NCI-H2196 treated with DMSO at 0.1 percent for 48 hours (cell line): ENCODE measurements at regions not wholly inside any gene's neighbourhood (a gene's known extent, or its start where the extent isn't known, plus 50 kb on each side); places are given as distances from the start of the nearest gene placed in this dataset.

ENCODE experiments used
- DNase-seq: peaks from one replicate; lab custom pipeline; 2025; ENCODE audit not compliant: unreplicated experiment; lab: John Stamatoyannopoulos, UW

DNA sequence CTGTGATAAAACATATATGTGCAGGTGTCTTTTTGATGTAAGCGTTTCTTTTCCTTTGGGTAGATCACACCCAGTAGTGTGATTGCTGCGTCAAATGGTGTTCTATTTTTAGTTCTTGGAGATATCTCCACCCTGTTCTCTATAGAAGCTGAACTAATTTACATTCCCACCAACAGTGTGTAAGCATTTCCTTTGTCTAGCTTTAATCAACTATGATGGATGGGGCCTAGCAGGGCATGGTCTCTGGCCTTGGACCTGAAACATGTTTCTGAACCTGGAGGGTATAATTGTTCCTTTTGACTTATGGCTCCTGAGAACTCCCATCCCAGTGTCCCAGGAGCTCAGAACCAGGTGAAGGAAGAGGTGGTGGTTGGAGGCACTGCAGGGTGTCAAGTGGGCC lies 93.9 kb downstream of the HAPSTR1 start:
- no peak for DNase-seq

DNA sequence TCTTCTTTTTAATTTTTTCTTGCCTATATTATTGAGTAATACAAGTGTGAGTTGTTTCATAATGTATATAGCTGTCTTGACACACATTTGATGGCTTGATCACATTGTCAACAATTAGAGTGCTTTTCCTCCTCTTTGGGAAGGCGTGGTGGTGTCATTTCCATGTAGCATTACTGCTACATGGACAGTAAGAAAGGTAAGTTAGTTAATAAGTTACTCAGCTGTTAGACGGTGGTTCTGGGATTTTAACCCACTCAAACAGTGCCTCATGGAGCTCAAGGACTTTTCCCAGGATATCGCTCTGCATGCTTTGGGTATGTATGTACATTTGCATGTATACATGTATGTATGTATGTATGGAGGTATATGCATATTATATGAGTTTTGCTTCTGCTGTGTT lies 94.6 kb downstream of the HAPSTR1 start:
- no peak for DNase-seq

DNA sequence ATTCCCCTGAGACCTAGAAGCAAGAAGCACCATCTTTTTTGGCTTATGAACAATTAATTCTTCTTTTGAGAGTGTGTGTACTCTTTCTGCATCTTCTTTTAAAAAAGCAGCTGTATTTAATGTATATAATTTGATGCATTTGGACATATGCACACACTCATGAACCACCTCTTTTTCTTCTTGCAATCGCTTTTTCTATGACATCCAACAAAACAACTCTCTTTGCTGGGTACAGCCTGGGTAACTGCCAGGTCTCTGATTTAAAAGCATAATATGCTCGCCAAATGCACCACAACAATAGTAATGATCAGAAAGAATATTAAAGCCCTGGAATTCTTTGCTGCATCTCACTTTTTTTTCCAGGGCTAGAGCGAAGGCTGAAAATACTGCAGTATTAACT lies 97.3 kb downstream of the HAPSTR1 start:
- DNase-seq = no peak

DNA sequence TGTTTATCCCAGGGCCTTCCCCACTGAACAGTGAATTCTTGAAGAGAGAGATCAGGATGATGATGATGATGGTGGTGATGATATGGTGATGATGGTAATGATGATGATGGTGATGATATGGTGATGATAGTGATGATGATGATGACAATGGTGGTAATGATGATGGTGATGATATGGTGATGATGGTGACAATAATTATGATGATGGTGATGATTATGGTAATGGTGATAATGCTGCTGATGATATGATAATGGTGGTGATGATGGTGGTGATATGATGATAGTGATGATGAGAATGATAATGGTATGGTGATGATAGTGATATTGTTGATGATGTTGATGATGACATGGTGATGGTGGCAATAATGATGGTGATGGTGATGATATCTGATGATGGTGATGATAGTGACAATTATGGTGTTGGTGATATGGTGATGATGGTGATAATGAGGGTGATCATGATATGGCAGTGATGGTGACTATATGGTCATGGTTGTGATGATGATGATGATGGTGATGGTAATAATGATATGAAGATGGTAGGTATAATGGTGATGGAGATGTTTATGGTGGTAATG lies 99.9 kb downstream of the HAPSTR1 start:
- DNase-seq = no peak

DNA sequence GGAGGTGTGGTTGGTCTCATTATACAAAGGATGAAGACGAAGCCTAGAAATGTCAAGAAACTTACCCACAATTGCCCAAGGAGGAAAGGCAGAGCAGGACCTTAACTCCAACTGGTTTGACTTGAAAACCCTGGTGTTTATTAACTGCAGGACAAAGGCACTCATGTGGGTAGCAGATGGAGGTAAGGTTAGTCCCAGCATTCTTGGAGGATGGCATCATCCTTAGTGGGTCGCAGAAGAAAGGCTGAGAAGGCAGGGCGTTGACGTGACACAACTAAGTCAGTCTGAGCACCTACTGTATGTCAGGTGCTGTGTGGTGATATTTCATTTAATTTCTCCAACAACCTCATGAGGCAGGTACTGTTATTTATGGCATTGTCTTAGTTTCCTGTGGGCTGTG lies 101.3 kb downstream of the HAPSTR1 start:
- no peak for DNase-seq

DNA sequence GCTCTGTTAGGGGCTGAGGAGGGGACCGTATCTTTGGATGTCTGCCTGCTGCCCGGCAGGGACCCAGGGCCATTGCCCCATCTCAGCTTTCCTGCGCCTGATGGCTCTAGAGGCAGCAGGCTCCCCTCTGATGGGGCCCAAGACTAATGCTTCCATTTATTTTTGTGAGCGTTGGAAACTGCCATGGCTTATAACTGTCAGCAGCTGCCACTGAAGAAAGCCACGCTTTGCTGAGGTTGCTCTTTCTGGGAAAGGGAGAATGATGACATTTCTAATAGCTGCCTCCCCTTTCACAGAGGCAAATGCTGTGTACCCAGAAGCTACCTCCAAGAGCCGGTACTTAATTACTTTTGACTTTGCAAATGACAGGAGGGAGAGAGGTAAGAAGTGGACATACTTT lies 103.8 kb downstream of the HAPSTR1 start:
- no peak for DNase-seq

DNA sequence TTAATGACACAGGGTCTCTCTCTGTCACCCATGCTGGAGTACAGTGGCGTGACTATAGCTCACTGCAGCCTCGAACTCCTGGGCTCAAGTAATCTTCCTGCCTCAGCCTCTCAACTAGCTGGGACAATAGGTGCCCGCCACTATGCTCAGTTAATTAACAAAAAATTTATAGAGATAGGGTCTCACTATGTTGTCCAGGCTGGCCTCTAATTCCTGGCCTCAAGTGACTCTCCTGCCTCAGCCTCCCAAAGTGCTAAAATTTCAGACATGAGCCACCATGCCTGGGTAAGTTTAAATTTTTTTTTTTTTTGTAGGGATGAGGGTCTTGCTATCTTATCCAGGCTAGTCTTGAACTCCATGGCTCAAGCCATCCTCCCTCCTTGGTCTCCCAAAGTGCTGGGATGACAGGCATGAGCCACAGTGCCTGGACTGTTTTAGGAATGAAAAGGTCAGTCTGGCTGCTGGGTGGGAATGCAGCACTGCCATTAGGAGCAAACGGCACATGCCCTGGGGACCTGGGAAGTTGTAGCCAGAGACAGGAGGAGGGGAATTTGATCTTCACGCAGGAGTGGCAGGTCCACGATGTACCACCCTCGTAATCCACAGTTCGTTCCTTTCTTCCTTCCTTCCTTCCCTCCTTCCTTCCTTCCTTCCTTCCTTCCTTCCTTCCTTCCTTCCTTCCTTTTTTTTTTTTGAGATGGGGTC lies 106.7 kb downstream of the HAPSTR1 start:
- DNase-seq = no peak

DNA sequence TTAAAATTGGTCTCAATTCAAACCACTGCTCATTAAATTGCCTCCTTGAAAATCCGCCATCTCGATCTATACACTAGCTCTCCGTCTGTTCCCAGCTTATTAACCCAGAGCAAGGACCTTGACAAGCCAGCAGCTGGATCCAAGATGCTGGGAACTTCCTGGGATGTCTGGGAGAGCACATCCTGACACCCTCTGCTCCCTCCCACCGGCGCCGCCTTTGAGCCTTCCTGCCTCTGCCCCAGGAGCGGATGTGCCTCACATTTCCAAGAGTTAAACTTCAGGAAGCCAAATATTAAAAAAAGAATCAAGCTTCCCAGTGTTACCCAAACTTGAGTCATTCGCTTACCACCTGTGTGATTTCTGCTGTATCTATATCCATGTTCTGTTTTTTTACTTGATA lies 107.9 kb downstream of the HAPSTR1 start:
- DNase-seq = no peak

DNA sequence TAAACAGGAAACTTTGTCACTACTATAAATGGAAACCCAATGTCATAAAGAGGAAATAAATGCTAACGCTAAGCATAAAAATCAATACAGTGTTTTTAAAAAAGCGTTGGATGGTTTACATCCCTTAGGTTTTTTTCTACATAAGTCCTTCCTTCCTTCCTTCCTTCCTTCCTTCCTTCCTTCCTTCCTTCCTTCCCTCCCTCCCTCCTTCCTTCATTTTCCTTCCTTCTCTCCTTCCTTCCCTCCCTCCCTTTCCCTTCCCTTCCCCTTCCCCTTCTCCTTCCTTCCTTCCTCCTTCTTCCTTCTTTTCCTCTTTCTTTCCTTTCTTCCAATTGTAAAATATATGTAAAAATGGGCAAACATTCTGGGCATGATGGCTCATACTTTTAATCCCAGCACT lies 108.3 kb downstream of the HAPSTR1 start:
- no peak for DNase-seq

DNA sequence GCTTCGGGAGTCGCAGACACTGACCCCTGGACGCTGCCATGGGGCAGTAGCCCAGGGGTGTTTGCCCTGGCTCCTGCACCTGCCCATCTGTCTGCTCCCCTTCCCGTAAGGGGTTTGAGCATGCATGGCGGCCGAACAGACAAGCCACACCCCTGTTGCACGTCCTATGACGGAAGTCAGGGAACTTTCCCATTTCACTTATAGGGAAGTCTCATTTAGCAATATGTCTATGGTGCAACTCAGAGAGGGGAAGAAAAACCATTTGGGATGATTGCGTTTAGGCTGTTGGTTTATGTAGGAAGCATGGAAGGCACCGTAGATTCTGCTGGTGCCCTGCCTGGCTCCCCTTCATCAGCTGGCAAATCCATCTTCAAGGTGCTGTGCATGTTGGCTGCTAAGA lies 112.5 kb downstream of the HAPSTR1 start:
- DNase-seq = no peak

DNA sequence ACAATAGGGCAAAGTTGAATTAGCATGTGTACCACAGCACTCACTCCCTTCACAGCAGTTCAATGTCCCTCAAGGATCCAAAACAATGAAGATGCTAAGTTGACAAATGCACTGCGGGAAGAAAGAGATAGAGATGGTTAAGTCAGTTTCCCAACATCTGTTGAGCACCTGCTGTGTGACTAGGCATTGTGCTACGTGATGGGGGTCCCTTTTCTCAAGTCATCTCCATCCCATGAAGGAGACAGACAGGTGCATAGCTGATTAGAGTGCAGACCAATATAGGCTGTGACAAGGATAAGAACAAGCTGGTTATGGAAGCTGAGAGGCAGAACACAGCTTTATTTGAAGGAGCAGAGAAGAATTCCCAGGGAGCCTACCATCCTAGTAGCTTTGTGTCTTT lies 114.2 kb downstream of the HAPSTR1 start:
- DNase-seq = no peak

DNA sequence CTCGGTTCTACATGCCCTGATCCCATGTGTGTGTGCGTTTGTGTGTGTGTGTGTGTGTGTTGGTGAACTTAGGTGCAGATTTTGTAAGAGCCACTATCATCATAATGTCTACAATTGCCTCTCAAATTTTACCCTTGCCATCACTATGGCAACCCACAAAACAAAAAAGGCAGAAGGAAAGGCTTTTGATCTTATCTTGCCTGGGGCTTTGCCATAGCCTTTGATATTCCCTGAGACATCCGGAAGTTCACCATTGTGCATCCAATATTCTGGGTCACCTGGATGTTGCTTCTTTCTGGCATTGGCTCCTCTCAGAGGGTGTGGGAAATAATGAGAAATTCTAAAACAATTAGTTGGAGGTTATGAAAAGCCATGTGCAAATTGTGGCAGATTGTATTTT lies 114.7 kb downstream of the HAPSTR1 start:
- DNase-seq = no peak

DNA sequence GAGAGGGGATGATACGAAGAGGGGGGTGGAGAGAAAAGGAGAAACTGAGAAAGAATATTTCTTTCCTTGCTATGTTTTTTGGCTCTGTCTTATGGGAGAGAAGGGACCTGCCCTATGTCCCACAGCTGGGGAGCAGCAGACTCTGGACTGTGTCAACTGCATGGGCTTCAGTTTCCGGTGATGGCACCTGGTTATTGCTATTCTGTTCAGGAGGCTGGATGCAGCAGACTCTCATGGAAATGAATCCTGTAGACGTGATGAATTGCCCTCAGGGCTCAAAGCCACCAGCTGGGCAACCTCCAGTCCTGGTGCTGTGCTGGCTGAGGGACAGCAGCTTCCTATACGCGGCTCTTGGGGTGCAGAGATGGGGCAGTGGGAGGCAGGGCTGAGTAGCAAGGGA lies 121.2 kb downstream of the HAPSTR1 start:
- no peak for DNase-seq

DNA sequence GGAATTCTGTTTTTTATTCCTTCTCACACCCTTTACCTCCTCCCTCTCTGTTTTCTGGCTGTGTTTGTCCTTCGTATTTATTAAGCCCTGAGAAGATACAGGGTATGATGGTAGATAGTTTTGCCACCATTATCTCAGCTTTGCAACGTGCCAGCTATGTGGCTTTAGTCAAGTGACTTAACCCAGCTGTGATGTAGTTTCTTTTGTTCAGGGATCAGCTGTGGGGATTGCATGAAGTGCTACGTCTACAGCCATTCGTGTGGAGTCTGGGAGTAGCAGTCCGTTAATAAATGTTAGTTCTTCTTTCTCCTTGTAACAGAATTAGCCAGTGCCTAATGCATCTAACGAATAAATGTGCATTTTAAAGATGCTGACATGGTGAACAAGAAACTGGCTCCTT lies 128.4 kb downstream of the HAPSTR1 start:
- no peak for DNase-seq

DNA sequence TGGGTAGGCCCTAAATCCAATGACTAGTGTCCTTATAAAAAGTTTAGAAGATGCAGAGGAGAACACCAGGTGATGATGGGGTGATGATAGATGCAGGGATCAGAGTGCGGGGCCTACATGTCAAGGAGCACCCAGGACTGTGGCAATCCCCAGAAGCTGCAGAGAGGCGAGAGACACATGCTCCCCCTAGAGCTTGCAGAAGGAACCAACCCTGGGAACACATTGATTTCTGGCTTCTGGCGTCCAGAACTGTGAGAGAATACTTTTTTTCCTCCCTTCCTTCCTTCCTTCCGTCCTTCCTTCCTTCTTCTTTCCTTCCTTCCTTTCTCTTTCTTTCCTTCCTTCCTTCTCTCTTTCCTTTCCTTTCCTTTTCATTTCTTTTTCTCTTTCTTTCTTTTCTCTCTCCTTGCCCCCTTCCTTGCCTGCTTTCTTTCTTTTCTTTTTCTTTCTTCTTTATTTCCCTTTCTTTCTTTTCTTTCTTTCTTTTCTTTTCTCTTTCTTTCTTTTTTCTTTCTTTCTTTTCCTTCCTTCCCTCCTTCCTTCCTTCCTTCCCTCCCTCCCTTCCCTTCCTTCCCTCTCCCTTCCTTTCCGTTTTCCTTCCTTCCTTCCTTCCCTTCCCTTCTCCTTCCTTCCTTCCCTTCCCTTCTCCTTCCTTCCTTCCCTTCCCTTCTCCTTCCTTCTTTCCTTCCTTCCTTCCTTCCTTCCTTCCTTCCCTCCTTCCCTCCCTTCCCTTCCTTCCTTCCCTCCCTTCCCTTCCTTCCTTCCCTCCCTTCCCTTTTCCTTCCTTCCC lies 134.3 kb downstream of the HAPSTR1 start:
- DNase-seq = no peak

DNA sequence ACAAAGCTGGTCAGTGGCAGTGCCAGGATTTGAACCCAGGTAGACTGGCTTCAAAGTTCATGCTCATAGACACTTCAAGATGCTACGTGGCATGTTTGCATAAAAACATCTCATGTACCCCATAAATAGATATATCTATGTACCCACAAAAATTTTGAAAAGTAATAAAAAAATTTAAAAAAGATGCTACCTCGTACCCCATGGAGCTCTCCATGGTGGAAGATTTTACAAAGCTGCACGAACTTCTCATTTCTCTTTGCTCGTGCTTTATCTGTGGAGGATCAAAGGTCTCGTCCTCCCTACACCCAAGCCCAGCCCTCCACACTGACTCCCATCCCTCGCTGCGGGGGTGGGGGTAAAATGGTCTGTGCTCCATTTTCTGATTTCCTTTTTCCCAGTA lies 135.5 kb downstream of the HAPSTR1 start:
- DNase-seq = no peak

DNA sequence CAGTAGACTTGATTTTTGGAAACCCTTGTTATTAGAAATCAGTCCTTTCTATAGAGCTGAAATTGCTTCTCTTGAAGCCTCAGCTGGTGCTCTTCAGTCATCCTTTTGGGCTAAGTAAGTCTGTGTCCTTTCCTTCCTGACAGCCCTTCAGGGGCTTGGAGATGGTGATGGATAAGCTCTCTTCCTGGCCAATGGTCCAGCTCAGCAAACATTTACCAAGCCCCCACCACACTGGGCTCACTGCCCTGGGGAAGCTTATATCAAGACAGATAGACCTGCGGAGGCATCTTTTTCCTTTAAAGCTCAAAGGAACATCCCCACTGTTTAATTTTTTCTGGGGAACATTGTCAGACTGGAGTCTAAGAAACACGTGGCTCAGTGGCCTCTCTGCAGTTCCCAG lies 139.6 kb downstream of the HAPSTR1 start:
- no peak for DNase-seq

DNA sequence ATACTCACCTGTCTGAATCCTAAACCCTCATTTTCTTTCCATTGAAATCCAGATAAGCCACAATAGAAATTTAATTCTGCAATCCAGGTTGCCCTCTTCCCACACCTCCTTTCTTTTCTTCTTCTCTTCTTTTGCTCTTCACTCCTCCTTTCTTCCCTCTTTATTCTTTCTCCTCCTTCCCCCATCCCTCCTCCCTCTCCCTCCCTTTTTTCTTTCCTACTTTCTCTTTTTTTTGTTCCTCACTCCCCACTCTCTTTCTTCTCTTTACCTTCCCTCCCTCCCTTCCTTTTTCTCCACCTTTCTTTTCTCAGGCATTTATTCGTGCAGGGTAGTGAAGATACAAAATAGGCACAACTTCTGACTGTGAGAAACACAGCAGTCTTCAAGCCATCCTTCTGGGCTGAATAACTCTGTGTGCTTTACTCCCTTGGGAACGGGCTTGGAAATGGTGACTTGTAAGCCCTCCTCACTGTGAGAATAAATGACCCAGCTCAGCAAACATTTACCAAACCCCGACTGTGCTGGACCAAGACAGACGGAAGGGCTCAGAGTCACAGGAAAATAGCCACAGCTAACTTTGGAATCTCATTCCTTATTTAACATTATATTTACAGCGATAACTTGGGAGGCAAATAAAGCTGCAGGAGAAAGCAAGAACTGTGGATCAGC lies 140.8 kb downstream of the HAPSTR1 start:
- DNase-seq = no peak

DNA sequence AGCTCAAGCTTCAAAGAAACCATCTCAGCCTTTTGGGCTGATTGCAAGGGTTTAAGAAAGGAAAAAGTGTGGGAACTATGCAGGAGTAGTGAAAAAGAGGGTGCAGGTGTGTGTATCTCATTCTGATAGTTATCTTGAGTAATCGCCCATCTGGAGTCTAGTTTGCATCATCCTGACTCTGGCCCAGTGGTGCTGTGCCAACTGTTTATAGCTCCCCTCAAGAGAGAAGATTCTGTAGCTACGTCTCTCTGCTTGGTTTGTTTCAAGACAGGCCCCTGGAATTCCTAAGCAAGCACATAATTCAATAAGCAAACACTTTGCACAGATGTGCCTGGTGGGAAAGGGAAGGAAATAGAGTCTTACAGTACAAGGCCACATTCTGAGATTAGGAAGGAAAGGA lies 144.4 kb downstream of the HAPSTR1 start:
- DNase-seq = no peak

DNA sequence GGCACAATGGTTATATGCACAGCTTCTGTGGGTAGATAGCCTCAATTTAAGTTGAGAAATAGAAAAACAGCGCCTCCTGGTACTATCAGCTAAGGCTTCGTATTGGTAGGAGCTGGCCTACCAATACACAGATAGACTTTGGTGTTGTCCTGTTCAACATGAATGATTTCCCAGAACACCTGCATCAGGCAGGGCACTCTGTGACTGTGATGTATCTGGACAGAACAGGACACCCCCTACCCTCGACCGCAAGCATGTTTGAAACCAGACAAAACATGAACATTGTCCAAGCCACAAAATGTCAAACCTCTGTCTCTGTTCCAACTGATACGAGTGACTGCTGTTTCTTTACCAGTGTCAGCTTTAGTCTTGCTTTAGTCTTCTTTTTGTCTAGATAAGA lies 144.9 kb downstream of the HAPSTR1 start:
- no peak for DNase-seq

DNA sequence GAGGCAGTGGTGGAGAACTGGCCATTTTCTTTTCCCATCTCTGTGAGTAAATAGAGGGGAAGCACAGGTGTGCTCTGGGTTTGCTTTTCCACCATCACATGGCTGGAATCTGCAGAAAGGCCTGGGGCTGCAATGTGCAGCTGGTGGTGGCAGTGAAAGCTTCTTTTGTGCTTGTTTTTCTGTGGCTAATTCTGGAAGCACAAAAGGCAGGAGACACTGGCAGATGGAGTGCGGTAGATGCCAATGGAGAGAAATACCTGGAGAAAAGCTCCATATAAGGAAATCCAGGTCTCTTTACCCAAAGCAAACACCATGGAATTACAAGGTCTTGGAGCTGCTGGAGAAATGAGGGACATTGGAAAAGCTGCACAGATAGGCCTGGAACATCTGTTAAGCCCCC lies 146.9 kb downstream of the HAPSTR1 start:
- DNase-seq = no peak

DNA sequence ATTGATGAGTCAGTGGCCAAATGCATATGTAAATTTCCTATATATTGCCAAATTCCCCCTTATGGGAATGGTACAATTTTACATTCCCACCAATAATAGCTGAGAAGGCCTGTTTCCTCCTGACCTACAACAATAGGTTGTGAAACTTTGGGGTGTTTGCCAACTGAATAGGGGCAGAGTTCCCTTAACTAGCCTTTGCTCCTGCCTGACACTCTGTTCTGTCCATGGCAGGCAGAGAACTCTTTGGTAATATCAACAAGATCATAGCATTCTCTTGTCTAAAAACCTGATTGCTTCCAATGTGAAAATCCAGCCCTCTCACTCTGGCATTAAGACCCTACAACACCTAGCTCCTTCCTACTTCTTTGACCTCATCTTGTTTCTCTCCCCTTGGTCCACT lies 149.7 kb downstream of the HAPSTR1 start:
- DNase-seq = no peak
